Suprapubic skin (tissue), 4 donors: ENCODE measurements at regions not wholly inside any gene's neighbourhood (a gene's known extent, or its start where the extent isn't known, plus 50 kb on each side); places are given as distances from the start of the nearest gene placed in this dataset.

ENCODE experiments used
- DNase-seq, 2 donors: peaks; one replicate each; pipeline ENCODE4 v3.0.0-alpha.2; 2019; ENCODE audit warnings: low spot score in 2 of 2
- H3K27ac ChIP-seq: fragments of 200-600 bp; sonication (generic); one replicate; pipeline ENCODE4 v1.5.1; 2019
- H3K27me3 ChIP-seq: fragments of 200-600 bp; sonication (generic); one replicate; pipeline ENCODE4 v1.5.1; 2019
- H3K36me3 ChIP-seq: fragments of 200-600 bp; sonication (generic); one replicate; pipeline ENCODE4 v1.5.1; 2019
- H3K4me1 ChIP-seq: fragments of 200-600 bp; sonication (generic); one replicate; pipeline ENCODE4 v1.5.1; 2019
- H3K4me3 ChIP-seq: fragments of 200-600 bp; sonication (generic); one replicate; pipeline ENCODE4 v1.5.1; 2019; ENCODE audit warnings: mild to moderate bottlenecking
- H3K9me3 ChIP-seq: fragments of 200-600 bp; sonication (generic); one replicate; pipeline ENCODE4 v1.5.1; 2019
- EP300 ChIP-seq: sonication (generic); formaldehyde crosslinking; IDR thresholded peaks from one replicate; pipeline ENCODE4 v1.6.1; 2017; ENCODE audit warnings: antibody characterized with exemption
- POLR2A ChIP-seq, 2 donors: fragments of 450-650 bp; IDR thresholded peaks; one replicate each; pipeline ENCODE4 v1.6.1; 2017; ENCODE audit warnings: antibody characterized with exemption in 2 of 2, mild to moderate bottlenecking in 2 of 2, moderate library complexity in 2 of 2
- POLR2AphosphoS5 ChIP-seq, 3 donors: sonication (generic); formaldehyde crosslinking; IDR thresholded peaks; one replicate each; pipeline ENCODE4 v1.6.1; 2017; ENCODE audit warnings: antibody characterized with exemption in 3 of 3
- WGBS: methylation state at CpG from one replicate; pipeline ENCODE4 v1.1.5; 2018; 5-methylcytosine and 5-hydroxymethylcytosine counted together
- TF ChIP-seq, protein P1 (sequence below), 2 donors: fragments of 200-600 bp in 1 of 2; fragments of 450-650 bp in 1 of 2; sonication (generic) in 1 of 2; IDR thresholded peaks; one replicate each; pipeline ENCODE4 v1.5.1; 2016 to 2019; ENCODE audit warnings: antibody characterized with exemption in 2 of 2, mild to moderate bottlenecking in 1 of 2, moderate library complexity in 1 of 2

DNA sequence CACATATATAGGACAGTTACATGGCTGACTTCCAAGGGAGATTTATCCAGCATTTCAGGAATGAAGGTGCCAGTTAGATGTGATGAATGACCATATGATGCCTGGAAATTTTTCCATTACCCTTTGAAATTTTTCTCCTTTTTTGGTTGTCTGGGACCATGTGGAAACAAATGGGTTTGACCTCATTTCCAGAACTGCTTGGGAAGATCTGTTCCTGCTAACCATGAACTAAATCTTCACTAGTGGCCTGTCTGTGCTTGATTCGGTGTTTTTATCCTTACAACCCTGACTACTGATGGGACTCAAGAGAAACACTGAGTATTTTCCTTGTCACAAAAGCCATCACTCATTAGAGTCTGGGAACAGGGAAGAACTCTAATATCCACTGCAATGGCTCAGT is 409.4 kb downstream of the PDCD6IP start:
- H3K4me3 ChIP-seq: no peak overlapping the region
- no peaks in the 10 kb centered on the region for H3K36me3 ChIP-seq
- H3K27ac ChIP-seq: no peak overlapping the region
- no peak for TF ChIP-seq POLR2AphosphoS5 (IDR thresholded peaks at IDR 0.05)
- peak; percentile 48 for TF ChIP-seq EP300
- TF ChIP-seq POLR2A (IDR thresholded peaks at IDR 0.05): no peak
- TF ChIP-seq, protein P1, sequence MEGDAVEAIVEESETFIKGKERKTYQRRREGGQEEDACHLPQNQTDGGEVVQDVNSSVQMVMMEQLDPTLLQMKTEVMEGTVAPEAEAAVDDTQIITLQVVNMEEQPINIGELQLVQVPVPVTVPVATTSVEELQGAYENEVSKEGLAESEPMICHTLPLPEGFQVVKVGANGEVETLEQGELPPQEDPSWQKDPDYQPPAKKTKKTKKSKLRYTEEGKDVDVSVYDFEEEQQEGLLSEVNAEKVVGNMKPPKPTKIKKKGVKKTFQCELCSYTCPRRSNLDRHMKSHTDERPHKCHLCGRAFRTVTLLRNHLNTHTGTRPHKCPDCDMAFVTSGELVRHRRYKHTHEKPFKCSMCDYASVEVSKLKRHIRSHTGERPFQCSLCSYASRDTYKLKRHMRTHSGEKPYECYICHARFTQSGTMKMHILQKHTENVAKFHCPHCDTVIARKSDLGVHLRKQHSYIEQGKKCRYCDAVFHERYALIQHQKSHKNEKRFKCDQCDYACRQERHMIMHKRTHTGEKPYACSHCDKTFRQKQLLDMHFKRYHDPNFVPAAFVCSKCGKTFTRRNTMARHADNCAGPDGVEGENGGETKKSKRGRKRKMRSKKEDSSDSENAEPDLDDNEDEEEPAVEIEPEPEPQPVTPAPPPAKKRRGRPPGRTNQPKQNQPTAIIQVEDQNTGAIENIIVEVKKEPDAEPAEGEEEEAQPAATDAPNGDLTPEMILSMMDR (IDR thresholded peaks at IDR 0.05): no peak
- no peaks in the 10 kb centered on the region for H3K9me3 ChIP-seq
- H3K4me1 ChIP-seq: peaks cover 4% of the 10 kb centered on the region
- no peak for DNase-seq
- 43% methylated on average over 1 of the region's 1 CpG for WGBS
- no peaks in the 10 kb centered on the region for H3K27me3 ChIP-seq

DNA sequence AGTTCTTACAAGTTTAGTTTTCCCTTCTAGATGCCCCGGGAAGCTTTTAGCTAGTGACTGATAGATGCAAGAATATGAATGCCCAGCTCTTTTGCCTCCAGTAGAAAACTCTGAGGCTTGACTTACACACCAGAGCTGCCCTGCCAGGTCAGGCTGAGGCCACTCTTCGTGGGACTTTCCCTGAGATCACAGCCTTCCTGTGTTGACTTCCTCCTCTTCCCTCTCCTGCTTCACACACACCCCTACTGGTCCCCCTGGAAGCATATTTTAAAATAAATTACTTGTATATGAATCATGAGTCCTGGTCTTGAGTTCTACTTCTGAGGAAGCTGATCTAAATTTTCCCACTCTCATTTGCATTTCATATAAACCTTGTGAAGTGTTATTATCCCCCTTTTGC is 413.7 kb downstream of the PDCD6IP start:
- Histone ChIP-seq H3K27ac (no peak overlapping the region), H3K36me3 (no peaks in the 10 kb centered on the region), H3K4me3 (no peak overlapping the region), H3K9me3 (no peaks in the 10 kb centered on the region), H3K4me1 (peaks cover 7% of the 10 kb centered on the region), H3K27me3 (no peaks in the 10 kb centered on the region)
- TF ChIP-seq POLR2AphosphoS5 (IDR thresholded peaks at IDR 0.05) (no peak), EP300 (no peak), POLR2A (IDR thresholded peaks at IDR 0.05) (no peak)
- TF ChIP-seq, protein P1 (IDR thresholded peaks at IDR 0.05): no peak
- no peak for DNase-seq
- 44% methylated on average over 2 of the region's 2 CpGs for WGBS

DNA sequence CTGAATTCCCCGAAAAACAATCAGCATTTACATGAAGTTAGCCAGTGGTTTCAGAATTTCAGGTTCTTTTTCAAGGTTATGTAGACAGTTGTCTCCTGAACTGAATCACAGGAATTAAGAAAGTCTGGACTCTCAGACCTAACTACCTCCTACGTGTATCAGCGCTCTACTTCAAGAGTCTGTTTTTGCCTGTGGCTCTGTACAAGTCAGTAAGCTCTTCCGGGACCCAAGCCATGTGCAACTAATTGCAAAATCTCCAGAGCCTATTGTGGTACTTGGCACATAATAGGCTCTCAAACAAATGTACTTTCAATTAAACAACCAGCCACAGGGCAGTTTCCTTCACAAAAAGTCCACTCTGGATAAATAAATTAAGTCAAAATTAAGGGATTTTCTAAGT is 414.2 kb downstream of the PDCD6IP start:
- DNase-seq: no peak
- Histone ChIP-seq H3K27me3 (no peaks in the 10 kb centered on the region), H3K27ac (no peak overlapping the region), H3K4me3 (no peak overlapping the region), H3K36me3 (no peaks in the 10 kb centered on the region), H3K4me1 (peaks cover 7% of the 10 kb centered on the region), H3K9me3 (no peaks in the 10 kb centered on the region)
- 48% methylated on average over 4 of the region's 4 CpGs for WGBS
- TF ChIP-seq POLR2AphosphoS5 (IDR thresholded peaks at IDR 0.05): no peak
- no peak for TF ChIP-seq EP300
- TF ChIP-seq, protein P1 (IDR thresholded peaks at IDR 0.05): no peak
- no peak for TF ChIP-seq POLR2A (IDR thresholded peaks at IDR 0.05)

DNA sequence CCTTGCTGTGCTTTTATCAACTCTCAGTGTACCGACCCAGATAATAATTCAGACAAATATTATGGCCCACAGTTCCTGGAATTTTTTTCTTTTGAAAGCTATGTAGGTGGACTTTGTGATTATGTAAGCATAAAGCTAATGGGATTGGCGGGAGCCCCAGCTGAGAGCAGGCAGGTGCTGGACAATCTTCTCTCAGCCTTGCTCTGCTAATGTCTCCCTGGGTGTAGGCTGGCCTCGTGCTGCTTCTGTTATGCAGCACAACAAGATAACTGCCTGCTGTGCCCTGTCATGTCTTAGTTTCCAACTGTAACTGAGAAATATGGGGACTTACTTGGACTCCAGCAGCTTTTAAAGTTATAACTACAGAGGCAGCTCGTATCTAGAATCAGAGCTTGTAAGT is 415.0 kb downstream of the PDCD6IP start:
- Histone ChIP-seq H3K4me3 (no peak overlapping the region), H3K9me3 (no peaks in the 10 kb centered on the region), H3K27me3 (no peaks in the 10 kb centered on the region), H3K4me1 (peaks cover 7% of the 10 kb centered on the region), H3K27ac (no peak overlapping the region), H3K36me3 (no peaks in the 10 kb centered on the region)
- DNase-seq: no peak
- TF ChIP-seq EP300 (no peak), POLR2A (IDR thresholded peaks at IDR 0.05) (no peak), POLR2AphosphoS5 (IDR thresholded peaks at IDR 0.05) (no peak)
- TF ChIP-seq, protein P1 (IDR thresholded peaks at IDR 0.05): no peak
- WGBS: 71% methylated on average over 4 of the region's 4 CpGs

DNA sequence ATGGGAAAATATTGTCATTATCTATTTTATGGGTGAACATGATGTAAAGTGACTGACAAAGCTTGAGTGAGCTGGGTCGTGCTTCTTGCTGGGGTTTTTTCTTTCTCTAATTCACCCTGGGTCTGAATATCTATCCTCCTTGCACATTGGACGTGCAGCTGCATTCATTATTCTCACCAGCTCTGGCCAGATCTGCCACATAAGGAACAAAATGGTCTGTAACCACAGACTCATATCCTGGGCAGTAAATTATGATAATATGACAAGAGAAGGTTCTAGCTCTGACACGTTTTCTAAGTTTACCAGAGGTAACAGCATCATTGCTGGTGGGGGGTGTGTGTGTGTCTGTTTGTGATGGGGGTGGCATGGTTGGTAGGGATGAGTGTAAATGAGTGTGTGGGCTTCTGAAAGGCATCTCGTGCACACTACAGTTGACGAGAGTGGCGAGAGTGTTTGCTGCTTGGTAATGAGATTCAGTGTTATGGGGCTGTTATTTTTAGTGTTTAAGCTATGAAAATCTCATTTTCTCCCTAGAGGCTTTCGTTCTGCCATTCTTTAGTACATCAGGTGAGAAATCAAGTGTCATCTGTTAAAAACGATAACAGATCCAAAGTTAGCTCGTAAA is 418.4 kb downstream of the PDCD6IP start:
- Histone ChIP-seq H3K4me3 (no peak overlapping the region), H3K36me3 (no peaks in the 10 kb centered on the region), H3K9me3 (no peaks in the 10 kb centered on the region), H3K27me3 (no peaks in the 10 kb centered on the region), H3K27ac (no peak overlapping the region), H3K4me1 (peaks cover 7% of the 10 kb centered on the region)
- no peak for DNase-seq
- TF ChIP-seq EP300: no peak
- TF ChIP-seq, protein P1 (IDR thresholded peaks at IDR 0.05): no peak
- no peak for TF ChIP-seq POLR2AphosphoS5 (IDR thresholded peaks at IDR 0.05)
- TF ChIP-seq POLR2A (IDR thresholded peaks at IDR 0.05): no peak
- WGBS: 75% methylated on average over 9 of the region's 9 CpGs
